Kidney (tissue), 13 donors: ENCODE measurements at regions not wholly inside any gene's neighbourhood (a gene's known extent, or its start where the extent isn't known, plus 50 kb on each side); places are given as distances from the start of the nearest gene placed in this dataset.

Experiments
- DNase-seq, 5 donors: peaks; one replicate each; pipeline ENCODE4 v3.0.0-alpha.2; 2013 to 2020
- FAIRE-seq: peaks from 2 replicates; lab custom pipeline; 2012; peaks lifted over from hg19 to GRCh38; lab: Jason Lieb, UNC
- H3K27ac ChIP-seq, 2 donors: one replicate each; pipeline ENCODE4 v1.7.0; 2013; ENCODE audit warnings: low read depth in 2 of 2, low read length in 2 of 2, inconsistent platforms in 1 of 2
- H3K27me3 ChIP-seq: one replicate; pipeline ENCODE4 v1.7.1; 2013; ENCODE audit warnings: low read length, inconsistent platforms; ENCODE audit not compliant: control insufficient read depth, insufficient read depth
- H3K36me3 ChIP-seq, 3 donors: one replicate each; pipeline versions ENCODE4 v1.7.0 to v1.7.1; 2013; ENCODE audit warnings: low read length in 3 of 3, control low read depth in 1 of 3, inconsistent platforms in 1 of 3; ENCODE audit not compliant: insufficient read depth in 3 of 3, control insufficient read depth in 2 of 3
- H3K4me1 ChIP-seq, 3 donors: one replicate each; pipeline versions ENCODE4 v1.7.0 to v1.7.1; 2013; ENCODE audit warnings: low read length in 3 of 3, inconsistent platforms in 1 of 3, low read depth in 1 of 3; ENCODE audit not compliant: control insufficient read depth in 2 of 3, insufficient read depth in 2 of 3
- H3K4me3 ChIP-seq, 3 donors: one replicate each; pipeline versions ENCODE4 v1.7.0 to v1.8.1; 2013; ENCODE audit warnings: low read length in 3 of 3, control low read depth in 1 of 3, inconsistent platforms in 1 of 3
- H3K9ac ChIP-seq, 3 donors: one replicate each; pipeline versions ENCODE4 v1.7.0 to v1.7.1; 2013; ENCODE audit warnings: low read length in 3 of 3, control low read depth in 1 of 3, inconsistent platforms in 1 of 3
- H3K9me3 ChIP-seq, 3 donors: one replicate each; pipeline versions ENCODE4 v1.7.0 to v1.7.1; 2013; ENCODE audit warnings: low read length in 3 of 3, control low read depth in 1 of 3, inconsistent platforms in 1 of 3; ENCODE audit not compliant: control insufficient read depth in 2 of 3, insufficient read depth in 1 of 3
- CTCF ChIP-seq: IDR thresholded peaks from 3 replicates; pipeline ENCODE4 v1.5.1; 2012; ENCODE audit warnings: mild to moderate bottlenecking, moderate library complexity, borderline replicate concordance; ENCODE audit not compliant: insufficient read depth; ENCODE audit errors: extremely low read depth
- intact Hi-C: fragments of 100-400 bp; cut with DNase I; formaldehyde crosslinking; loops from one replicate; pipeline ENCODE4 v1.11.1; 2022
- donor health status: control.
- donor health status: control.
- donor health status: control.
- donor health status: control.
- donor health status: control.
- donor health status: DM: yes; HTN: yes; CAD: no.
- donor health status: Normal renal cell carcinoma (clear cell type).

GRCh38 chr3:31004025-31004678, 109.7 kb upstream of the GADL1 start:
- no peak overlapping the region for H3K9ac ChIP-seq
- DNase-seq (peak in 1 of 5 donors; percentile 21), FAIRE-seq (no peak)
- H3K36me3 ChIP-seq: no peaks in the 10 kb centered on the region
- H3K9me3 ChIP-seq: no peaks in the 10 kb centered on the region
- no peaks in the 10 kb centered on the region for H3K27me3 ChIP-seq
- no peak for TF ChIP-seq CTCF
- H3K4me1 ChIP-seq: no peaks in the 10 kb centered on the region
- no peak overlapping the region for H3K4me3 ChIP-seq
- intact Hi-C loops: no loop called here
- no peak overlapping the region for H3K27ac ChIP-seq

GRCh38 chr3:31008994-31009393, 114.5 kb upstream of the GADL1 start:
- Histone ChIP-seq H3K4me3 (no peak overlapping the region), H3K9me3 (no peaks in the 10 kb centered on the region), H3K9ac (no peak overlapping the region), H3K27me3 (no peaks in the 10 kb centered on the region), H3K36me3 (no peaks in the 10 kb centered on the region), H3K27ac (no peak overlapping the region), H3K4me1 (no peaks in the 10 kb centered on the region)
- no peak for FAIRE-seq
- no peak for TF ChIP-seq CTCF
- no peak for DNase-seq
- intact Hi-C loops: no loop called here

- no peak overlapping the region for H3K27ac ChIP-seq
- TF ChIP-seq CTCF: no peak
- intact Hi-C loops: no loop called here
- no peaks in the 10 kb centered on the region for H3K4me1 ChIP-seq
- H3K4me3 ChIP-seq: no peak overlapping the region
- FAIRE-seq (no peak), DNase-seq (no peak)
- no peak overlapping the region for H3K9ac ChIP-seq
- no peaks in the 10 kb centered on the region for H3K36me3 ChIP-seq
- no peaks in the 10 kb centered on the region for H3K9me3 ChIP-seq
- no peaks in the 10 kb centered on the region for H3K27me3 ChIP-seq
Measured at GRCh38 chr3:31009881-31010280, 115.4 kb upstream of the GADL1 start.

GRCh38 chr3:31010491-31010890, 116.0 kb upstream of the GADL1 start:
- Histone ChIP-seq H3K36me3 (no peaks in the 10 kb centered on the region), H3K9ac (no peak overlapping the region), H3K4me1 (no peaks in the 10 kb centered on the region), H3K27ac (no peak overlapping the region), H3K27me3 (no peaks in the 10 kb centered on the region), H3K9me3 (no peaks in the 10 kb centered on the region), H3K4me3 (no peak overlapping the region)
- FAIRE-seq (no peak), DNase-seq (no peak)
- intact Hi-C loops: no loop called here
- no peak for TF ChIP-seq CTCF
